NCI-H446 (cell line): ENCODE measurements at regions not wholly inside any gene's neighbourhood (a gene's known extent, or its start where the extent isn't known, plus 50 kb on each side); places are given as distances from the start of the nearest gene placed in this dataset.
"Not testable (repeated sequence)": the region's sequence is repeated elsewhere in the genome, so short reads cannot be mapped to it uniquely, and the experiment has no call there.

Experiments used
- DNase-seq, 2 experiments: peaks; one replicate each; lab custom pipeline; 2025; lab: John Stamatoyannopoulos, UW

GRCh38 chr20:30484009-30484748 is 773.3 kb upstream of the DEFB115 start:
- DNase-seq: no peak

GRCh38 chr20:30484749-30485070 is 772.8 kb upstream of the DEFB115 start:
- no peak for DNase-seq

DNA sequence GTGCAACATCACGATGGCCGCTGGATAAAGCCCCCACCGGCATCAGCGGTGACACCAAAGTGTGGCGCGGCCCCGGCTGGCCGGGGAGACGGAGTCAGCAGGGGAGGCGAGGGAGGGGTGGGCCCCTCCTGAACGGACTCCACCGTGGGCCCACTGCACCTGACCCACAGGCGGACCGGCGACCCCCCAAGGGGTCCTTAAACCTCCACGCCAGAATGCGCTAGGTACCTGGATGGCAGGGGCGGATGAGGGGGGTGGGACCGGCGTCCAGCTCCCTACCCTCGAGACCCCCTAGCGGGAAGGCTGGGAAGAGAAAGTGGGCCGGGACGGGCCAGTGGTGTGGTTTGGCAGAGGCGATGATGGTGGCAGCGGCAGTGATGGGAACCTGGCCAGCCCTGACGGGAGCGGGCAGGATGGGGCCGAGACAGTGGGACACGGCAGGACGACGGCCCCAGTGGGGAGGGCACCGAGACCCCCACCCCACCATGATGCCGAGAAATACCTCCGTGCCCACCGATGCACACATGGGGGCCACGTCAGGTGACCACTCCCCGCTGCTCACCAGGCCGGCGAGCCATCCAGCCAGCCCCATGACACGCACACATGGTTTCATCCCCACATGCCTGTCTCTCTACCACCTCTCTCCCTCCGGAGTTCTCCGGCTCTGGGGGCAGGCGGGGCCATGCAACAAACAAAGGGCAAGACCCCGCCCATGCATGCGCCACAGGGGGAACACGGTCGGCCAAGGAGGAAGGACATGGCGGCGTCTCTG is 771.9 kb upstream of the DEFB115 start:
- DNase-seq: no peak

- DNase-seq: no peak
These were observed 771.4 kb upstream of the DEFB115 start for GRCh38 chr20:30486103-30486478.

GRCh38 chr20:30487461-30487860 is 770.0 kb upstream of the DEFB115 start:
- DNase-seq: not testable (repeated sequence)

- DNase-seq: no peak
These were observed 769.2 kb upstream of the DEFB115 start for GRCh38 chr20:30487947-30488926.

GRCh38 chr20:30488941-30489613 is 768.4 kb upstream of the DEFB115 start:
- DNase-seq: no peak

- DNase-seq: no peak
These were observed 767.9 kb upstream of the DEFB115 start for GRCh38 chr20:30489614-30490003.

DNA sequence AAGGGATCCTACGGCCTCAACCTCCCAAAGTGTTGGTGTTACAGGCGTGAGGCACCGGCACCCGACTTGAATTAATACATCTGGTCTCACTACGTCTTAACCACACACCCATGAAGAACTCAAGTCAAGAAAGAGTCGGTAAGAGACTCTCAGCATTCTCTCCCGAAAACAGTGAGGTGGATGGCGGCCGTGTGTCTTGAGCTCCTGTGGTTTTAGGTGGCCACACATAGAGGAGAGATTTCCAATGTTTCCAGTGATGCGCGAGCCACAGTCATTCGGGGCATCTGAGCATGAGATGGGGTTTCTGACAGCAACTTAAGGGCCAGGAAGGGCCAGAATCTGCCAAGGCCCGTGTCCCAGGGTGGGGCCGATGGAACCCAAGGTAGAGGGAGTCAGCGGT is 766.4 kb upstream of the DEFB115 start:
- no peak for DNase-seq

GRCh38 chr20:30496656-30497055 is 760.8 kb upstream of the DEFB115 start:
- not testable (repeated sequence) for DNase-seq

DNA sequence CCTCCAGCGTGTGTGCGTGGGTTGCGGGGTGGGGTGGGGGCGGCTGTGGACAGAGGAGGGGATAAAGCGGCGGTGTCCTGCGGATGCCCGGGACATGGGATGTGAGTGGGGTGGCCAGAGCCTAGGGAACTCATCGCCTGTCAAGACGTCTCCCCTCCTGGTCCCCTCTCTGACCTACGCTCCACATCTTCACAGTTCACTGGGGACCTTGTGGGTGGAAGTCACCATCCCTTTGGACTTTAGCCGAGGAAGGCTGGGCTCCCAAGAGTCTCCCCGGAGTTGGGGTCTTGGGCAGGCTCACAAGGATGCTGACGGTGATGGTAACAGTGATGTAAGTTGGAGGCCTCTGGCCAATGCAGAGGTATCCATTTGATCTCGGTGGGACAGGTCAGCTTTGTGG is 760.3 kb upstream of the DEFB115 start:
- not testable (repeated sequence) for DNase-seq

DNA sequence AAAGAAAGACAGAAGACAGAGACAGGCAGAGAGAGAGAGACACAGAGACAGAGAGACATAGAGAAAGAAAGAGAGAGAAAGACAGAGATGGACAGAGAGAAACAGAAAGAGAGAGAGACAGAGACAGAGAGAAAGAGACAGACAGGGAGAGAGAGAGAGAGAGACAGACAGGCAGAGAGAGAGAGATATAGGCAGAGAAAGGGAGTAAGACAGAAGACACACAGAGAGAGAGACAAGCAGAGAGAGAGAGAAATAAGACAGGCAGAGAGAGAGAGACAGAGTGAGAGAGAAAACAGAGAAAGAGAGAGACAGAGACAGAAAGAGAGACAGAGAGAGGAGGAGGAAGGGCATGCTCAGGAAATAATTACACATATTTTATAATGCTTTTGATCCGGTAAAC is 758.3 kb upstream of the DEFB115 start:
- no peak for DNase-seq

DNA sequence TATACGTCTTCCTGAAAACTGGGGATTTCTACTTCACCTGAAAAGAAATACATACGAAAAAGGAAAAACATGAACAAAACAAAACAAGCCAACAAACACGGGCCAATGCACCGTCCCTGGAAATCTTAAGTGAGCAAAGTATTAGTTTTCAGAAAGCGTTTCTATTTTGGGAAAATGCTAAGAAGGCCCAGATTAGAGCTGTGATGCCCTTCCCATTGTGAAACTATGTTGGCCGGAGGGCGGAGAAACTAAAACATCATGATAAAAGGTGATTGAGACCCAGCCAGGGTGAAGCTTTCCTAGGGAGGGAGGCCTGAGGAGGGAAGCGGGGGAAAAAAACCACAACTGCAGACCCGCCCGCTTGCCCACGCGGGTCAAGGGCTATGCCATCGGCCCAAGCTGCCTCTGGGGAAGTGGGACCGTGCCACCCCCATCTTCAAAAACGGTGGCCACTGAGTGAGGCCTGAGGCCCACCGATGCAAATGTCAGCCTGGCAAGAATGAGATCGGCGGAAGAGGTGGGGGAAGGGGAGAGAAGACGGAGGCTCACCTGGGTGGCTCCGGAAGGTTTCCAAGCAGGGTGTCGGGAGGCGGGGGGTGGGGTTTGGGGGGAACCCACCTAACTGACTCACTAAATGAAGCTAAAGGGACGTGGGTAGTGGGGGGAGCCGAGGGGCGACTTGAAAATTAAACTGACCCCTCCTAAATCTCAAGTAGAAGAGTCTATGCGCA is 757.6 kb upstream of the DEFB115 start:
- DNase-seq: not testable (repeated sequence)

DNA sequence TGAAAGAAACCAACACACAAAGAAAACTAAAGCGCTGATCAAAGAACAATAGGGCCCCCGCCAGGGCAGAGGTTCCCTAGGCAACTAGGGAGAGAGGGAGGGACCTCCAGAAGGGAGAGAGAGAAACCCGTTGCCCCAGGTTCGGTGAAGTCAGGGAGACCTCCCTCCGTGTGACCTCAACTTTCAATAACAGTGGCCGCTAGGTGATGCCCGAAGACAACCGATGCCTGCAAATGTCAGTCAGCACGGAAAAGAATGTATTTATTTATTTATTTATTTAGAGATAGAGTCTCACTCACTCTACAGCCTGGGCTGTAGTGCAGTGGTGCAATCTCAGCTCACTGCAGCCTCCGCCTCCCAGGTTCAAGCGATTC is 757.0 kb upstream of the DEFB115 start:
- DNase-seq: peak in 1 of 2 experiments; percentile 12

- DNase-seq: no peak
These were observed 756.5 kb upstream of the DEFB115 start for GRCh38 chr20:30500829-30501440.

GRCh38 chr20:30502670-30503069 is 754.8 kb upstream of the DEFB115 start:
- DNase-seq: no peak

GRCh38 chr20:30503204-30503603 is 754.3 kb upstream of the DEFB115 start:
- DNase-seq: not testable (repeated sequence)

- no peak for DNase-seq
These were observed 753.4 kb upstream of the DEFB115 start for GRCh38 chr20:30503992-30504570.

DNA sequence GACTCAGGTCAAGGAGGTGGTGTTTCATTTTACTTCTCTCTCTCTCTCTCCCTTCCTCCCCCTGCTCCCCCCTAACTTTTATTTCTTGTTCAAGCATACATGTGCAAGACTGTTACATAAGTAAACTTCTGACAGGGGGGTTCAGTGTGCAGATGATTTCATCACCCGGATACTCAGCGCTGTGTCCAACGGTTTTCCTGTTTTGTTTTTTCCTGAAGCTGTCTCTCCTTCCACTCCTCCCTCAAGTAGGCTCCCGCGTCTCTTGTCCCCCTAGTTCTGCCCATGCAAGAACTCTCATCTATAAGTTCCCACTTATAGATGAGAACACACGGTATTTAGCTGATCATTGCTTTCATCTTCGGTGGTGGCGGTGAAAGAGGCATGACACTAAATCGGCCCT is 751.9 kb upstream of the DEFB115 start:
- no peak for DNase-seq

DNA sequence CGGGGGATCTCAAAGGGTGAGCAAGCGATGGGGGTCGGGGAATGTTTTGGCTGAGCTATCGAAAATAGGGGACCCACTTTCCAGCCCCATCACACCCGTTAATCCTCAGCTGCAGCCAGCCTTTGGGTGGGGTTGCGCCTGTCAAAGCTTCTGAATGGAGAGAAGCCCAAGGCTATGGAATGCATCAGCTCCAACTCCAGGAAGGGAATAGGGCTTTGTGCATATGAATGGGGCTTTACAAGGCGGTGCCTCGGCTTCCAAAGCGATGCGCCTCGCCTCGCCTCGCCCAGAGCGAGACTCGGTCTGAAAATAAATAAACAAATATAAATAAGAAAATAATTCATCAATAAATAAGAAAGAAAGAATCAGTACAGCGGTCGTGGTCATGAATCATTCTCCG is 751.4 kb upstream of the DEFB115 start:
- DNase-seq: no peak
